ENCODE measurements at regions not wholly inside any gene's neighbourhood (a gene's known extent, or its start where the extent isn't known, plus 50 kb on each side); places are given as distances from the start of the nearest gene placed in this dataset.

DNA sequence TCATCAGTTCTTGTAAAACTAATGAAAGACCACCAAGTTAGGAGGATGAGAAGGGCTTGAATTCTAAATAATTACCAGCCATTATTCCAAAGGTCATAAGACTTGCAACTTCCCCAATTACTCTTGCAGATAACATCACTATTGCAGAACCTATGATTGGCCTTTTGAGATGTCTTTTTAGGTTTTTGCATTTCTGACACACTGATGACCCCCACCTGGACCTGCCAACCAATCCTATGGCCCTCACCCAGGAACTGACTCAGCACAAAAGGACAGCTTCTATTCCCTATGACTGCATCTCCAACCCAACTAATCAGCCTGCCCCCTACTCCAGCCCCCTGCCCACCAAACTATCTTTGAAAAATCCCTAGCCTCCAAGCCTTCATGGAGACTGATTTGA lies 111.5 kb upstream of the COPS8 start:
- TF ChIP-seq YY1 (IDR thresholded peaks at IDR 0.05; ENCODE audit: insufficient read depth, insufficient read length) (no peak), ZNF274 (IDR thresholded peaks at IDR 0.05; ENCODE audit: low read depth, low read length) (no peak)

Data from NT2/D1 (cell line).